GM18498 (cell line): ENCODE measurements at regions not wholly inside any gene's neighbourhood (a gene's known extent, or its start where the extent isn't known, plus 50 kb on each side); places are given as distances from the start of the nearest gene placed in this dataset.

Experiments
- ATAC-seq: cut with Tn5 transposase; IDR thresholded peaks from one replicate; pipeline ENCODE4 v1.9.1; 2021; ENCODE audit warnings: mild to moderate bottlenecking, moderate library complexity; ENCODE audit not compliant: unreplicated experiment

DNA sequence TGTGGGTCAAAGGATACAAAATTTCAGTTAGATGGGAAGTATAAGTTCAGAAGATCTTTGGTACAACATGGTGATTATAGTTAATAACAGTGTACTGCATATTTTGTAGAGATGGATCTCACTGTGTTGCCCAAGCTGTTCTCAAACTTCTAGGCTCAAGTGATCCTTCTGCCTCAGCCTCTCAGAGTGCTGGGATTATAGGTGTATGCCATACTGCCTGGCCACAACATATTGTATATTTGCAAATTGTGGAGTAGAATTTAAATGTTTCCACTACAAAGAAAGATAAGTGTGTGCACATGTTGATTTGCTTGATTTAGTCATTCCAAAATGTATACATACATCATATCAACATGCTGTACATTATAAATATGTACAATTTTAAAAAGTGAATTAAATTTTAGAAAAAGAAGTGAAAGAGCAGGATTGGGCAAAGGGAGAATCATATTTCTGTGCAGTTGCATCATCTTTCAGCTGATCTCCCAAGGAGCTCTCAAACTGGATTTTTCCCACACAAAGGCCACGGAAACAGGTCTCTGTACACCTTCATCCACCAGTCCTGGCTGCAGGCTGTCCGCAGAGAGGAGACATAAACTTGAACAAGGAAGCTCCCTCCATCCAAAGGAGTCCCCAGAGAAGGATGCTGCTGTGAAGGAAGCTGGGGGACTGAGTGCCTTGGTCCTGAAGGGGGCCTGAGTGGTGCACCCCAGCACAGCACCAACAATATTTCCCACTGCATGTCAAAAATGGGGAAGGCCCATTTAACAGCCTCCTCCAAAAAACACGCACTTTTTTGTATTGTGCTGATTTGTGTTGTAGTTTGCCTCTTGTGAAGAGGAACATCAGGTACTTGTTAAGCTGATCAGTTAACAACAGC lies 217.1 kb upstream of the GHITM start:
- no peak for ATAC-seq

DNA sequence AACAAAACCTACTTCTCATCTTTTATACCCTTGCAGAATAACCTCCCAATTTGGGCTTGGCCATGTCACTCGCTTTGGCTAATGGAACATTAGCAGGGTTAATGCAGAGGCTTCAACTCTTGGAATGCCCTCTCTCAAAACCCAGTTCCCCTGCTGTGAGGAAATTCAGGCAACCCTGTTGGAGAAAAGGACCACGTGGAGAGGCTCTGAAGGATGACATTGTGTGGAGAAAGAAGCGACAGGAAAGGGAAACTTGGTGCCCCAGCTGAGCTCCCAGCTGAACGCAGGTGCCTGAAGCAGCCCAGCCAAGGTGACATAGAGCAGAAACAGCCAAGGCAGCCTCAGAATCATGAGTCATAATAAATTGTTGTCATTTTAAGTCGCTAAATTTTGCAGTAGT lies 214.2 kb upstream of the GHITM start:
- ATAC-seq = no peak

DNA sequence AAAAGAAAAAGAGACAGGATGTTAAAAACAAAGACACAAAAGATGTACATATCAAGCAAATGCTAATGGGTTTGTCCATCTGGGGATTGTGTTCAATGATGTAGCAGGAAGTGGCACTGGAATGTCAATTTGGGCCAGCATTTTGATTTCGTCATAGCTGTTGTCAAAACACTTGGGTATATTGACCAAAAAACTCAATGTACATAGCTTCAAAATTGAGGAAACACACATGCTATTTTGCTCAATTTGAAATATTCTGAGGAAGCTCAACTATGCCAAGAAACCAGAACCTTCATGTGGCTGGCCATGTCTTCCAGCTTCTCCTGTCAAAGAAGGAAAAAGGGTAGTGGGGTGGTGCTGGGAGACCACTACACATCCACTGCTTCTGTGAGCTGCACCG lies 212.7 kb upstream of the GHITM start:
- no peak for ATAC-seq

DNA sequence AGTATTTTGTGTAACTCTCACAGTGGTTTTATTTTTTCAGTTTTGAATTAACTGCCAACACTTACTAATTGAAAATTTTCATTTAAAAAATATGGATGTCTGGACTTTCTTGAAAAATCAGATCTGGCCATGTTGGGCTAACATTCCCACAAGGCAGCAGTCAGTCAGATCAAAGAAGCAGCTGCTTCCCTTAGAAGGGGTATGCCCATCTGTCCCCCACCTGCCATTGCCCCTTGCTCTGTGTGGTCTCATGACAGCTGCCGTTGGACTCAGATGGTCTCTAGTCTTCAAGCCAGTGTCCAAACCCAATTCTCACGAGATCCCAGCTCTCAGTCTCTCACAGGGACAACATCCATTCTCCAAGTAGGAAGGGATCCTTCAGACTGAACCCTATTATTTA lies 212.1 kb upstream of the GHITM start:
- no peak for ATAC-seq

DNA sequence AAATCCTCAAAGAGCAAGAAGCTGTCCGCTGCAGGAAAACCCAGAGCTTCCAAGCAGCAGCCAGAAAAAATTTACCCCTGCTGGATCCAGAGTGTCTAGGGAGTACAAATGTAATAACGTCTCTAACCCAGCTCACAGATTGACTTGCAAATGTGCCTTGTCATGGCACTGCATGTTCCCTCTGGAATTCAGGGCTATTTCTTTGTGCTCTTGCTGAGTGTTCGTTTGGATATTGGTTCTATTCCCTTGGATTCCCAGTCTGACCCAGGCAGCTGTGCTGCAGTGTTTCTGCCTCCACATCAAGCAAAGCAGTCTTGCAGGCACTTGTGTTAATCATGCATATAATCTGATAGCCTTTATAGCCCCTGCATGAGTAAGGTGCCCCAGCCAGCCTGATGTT lies 209.9 kb upstream of the GHITM start:
- ATAC-seq = no peak

DNA sequence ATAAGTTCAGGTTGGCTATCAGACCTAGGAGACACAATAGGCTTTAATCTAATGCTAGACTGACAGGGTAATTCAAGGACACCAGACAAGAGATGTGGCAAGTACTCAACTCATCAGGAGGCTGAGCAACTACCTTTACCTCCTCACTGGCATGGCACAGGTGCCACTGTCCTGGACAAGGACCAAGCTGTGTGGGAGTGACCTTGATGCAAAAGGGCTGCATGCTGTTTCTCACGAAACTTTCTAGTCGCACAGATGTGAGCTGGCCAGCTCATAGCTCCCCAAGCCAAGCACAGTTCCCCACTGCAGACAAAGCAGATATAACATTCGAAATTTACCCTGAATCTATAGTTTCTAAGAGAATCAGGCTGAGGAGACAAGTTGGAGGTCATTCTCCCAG lies 207.6 kb upstream of the GHITM start:
- ATAC-seq = no peak

DNA sequence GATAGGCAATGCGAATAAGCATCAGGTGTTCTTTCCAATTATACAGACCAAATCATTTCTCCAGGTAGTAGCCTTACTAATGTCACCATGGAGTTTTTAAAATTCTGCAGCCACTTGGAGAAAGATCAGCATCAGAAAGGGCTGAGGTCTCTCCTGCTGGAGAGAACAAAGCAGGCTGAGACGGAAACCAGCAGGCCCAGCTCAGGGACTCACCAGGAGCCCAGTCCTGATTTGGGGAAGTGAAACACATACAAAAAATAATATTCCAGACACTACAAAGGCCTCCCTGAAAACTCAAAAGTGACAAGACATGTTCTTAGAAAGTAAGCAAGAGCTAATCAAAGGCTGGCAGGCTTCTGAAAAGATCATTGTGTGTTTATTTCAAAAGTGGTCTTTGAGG lies 207.1 kb upstream of the GHITM start:
- no peak for ATAC-seq

DNA sequence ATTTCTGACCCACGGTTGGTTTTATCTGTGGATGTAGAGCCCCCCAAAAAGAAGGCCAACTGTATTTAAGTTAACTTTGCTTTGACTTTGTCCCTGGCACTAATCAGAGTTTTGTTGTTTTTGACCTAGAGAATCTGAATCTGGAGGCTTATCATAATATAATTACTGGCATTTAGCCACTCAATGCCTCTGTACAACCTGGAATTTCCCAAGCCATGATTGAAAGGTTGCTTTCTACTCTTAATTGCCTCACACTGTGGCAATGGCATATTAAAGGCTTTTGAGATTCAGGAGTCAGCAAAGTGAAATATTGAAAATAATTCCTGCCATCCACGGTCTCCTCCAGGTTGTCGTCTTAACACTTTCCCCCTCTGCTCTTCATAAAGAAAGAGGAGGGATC lies 205.2 kb upstream of the GHITM start:
- no peak for ATAC-seq

DNA sequence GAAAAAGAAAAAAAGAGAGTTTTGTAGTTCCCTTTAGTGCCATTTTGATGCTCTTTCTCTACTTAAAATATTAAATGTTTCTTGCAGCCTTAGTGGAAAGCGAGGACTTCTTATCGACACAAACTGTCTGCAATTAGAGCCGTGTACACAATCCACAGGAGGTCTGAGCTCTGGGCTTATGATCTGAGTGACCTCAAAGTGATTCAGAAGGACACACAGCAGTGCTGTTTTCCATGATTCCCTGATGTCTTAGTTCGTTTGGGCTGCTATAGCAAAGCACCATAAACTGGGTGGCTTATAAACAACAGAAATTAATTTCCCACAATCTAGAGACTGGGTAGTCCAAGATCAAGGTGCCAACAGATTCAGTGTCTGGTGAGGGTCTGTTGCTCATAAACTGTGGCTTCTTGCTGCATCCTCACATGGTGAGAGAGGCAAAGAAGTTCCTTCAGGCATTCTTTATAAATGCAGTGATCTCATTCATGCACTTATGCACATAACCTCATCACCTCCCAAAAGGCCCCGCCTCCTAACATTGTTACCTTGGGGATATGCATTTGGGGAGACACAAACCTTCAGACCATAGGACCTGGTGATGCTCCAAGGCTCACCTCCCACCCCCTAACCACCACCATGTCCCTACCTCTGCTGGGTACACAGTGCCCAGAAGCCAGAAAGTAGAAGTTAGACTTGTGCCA lies 204.5 kb upstream of the GHITM start:
- ATAC-seq = no peak

DNA sequence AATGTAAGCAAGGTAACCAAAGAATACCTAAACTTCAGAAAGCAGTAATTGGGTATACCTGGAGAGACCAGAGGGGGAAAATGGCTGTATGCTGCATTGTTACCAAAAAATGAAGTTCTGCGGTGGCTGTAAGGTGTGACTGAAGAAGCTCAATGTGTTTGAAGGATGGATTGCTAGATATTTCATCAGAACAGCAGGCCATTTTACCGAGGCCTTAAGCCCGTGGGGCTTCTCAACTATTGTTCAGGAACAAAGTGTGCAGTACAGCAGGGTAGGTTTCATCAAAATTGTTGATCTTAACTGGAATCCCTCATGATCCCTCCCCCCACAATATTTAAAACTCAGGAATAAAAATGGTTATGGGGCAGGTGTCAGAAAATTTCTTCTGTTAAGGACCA lies 204.0 kb upstream of the GHITM start:
- ATAC-seq = no peak

DNA sequence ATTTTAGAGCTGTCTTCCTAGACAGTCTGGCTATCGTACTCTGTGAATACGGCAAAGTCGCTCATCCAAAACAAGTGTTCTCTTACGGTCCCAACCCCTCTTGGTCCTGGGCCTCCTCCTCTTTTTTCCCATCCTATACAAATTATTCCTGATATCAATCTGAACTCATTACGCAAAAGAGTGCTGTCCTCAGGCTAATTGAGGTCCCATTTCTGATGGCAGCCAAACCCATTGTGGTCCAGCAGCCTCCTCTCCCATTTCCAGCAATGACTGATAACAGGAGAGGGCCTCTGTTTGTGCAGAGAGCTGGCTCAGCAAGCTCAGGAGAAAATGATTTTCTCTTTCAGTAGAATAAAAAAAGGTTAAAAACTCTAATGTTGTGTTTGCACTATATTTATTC lies 203.4 kb upstream of the GHITM start:
- ATAC-seq = no peak

DNA sequence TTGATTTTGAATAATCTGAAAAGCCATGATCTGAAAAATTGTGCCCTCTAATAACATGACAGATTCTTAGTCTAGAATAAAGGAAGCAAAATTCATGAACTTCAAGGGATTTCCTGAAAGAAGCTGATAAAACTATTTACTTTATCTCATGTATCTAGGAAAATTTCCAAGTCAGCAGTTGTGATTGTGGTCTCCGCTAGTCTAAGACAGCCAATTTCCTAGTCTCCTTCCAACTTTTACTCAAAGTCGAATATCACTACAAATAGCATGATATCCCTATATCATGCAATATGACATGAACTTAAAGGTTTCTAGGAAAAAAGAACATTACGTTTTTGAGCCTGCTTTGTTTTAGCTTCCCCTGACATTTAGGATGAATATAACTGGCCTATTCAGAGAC lies 202.1 kb upstream of the GHITM start:
- no peak for ATAC-seq

DNA sequence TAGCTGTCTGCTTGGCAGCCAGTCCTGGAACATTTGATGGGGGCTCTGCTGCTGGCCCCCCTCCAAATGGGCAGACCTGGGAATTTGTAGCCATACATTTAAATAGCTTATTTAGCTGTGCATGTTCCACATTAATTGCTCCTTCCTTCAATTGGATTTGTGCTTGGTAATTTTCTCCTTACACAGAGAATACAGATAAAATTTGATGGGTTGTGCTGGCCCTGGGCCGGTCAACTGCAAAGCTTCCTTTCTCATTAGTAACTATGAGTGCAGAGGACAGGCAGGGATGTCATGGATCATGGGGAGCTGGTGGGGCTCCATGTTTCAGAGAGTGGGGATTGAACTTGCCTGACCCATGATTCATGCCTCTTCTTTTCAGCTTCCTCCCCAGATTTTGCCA lies 201.5 kb upstream of the GHITM start:
- ATAC-seq = no peak

DNA sequence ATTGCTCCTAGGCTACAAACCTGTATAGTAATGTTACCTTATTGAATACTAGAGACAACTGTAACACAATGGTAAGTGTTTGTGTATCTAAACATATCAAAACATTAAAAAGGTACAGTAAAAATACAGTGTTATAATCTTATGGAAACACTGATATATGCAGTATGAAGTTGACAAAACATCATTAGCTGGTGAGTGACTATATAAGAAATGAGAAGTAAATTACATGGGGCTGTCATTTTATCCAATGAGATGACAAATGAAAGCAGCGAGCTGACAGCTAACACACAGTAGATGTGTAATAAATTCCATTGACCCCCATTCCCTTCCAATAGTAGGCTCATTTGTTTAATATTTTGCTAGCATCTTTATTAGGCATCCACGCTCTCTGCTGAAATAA lies 198.1 kb upstream of the GHITM start:
- ATAC-seq = no peak

DNA sequence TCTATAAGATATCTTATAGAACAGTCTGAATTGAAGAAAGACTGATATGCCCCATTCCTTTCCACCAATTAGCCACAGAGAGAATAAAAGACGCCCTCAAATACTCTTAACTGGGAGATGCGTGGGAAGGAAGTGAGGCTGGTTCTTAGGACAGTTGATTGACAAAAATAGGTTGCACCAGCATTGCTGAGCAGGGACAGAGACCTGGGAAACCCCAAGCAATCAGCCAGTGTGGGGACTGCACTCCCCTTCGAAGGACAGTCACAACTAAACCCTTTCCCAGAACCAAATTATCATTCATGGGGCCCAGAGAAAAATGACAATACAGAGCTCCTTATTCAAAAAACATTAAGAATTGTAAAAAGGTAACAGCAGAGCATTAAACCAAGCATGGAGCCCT lies 196.9 kb upstream of the GHITM start:
- ATAC-seq = no peak

DNA sequence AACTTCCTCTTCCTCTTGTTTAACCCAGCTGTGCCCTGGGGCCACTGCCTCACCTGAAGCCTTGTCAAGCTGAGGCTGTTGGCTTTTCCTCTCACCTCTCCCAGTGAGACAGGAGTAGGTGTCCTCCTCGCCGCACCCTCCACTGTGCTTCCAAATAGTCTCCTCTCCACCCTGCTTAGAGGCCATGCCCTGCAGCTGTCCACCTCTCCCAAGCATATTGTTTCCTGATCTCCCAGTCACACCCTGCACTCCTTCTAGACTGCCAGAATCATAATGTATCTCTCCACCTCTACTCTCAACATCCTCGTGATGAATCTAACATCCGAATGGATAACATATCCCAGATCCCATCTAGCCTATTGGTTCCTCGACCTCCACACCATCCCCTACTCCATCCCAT lies 196.3 kb upstream of the GHITM start:
- ATAC-seq = no peak

DNA sequence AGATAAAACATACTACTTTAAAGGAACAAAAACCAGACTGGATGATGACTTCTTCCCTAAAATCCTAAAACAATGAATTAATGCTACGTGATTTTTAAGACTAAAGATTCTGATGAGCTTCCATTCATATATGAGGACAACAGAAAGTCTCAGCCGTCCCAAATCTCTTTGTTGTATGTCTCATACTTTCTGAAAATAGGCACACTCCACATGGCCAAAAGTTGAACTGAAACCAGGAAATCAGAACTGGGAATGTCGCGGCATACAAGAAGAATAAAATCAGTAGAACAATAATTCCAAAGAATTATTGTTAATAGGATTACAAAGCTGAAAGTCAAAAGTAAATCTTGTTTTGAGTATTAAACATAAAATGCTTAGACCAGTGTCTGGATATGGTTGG lies 195.4 kb upstream of the GHITM start:
- no peak for ATAC-seq

DNA sequence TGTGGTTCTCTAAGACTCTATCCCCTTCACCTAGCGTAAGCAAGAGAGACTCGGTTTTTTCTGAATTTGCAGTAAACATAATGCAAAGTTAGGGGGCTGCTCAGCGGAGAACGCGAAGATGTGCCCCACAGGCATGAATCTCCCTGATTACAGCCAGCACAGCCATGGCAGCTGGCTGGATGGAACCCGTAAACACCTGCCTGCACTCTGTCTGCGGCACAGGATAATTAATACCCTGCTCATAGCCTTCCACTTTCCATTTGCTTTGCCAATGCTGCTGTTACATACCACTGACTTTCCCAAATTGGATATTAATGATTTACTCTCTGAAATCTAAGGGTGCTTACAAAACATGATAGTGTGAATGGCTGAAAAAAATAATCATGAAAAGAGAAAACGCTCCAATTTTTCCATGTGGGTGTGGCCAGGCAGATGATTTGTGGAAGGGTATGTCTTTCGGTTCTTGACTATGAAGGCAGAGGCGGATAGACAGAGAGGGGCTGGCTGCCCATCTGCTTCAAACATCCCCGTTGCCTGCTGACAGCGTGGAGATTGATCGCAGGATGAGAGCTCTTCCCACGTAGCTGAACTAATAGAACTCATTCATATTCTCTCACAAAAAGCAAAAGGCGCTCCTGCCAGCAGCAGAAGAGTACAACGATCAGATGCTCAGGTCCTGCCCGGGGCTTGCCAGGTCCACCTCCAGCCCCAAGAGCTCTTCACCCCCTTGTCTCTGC lies 193.2 kb upstream of the GHITM start:
- ATAC-seq = no peak

DNA sequence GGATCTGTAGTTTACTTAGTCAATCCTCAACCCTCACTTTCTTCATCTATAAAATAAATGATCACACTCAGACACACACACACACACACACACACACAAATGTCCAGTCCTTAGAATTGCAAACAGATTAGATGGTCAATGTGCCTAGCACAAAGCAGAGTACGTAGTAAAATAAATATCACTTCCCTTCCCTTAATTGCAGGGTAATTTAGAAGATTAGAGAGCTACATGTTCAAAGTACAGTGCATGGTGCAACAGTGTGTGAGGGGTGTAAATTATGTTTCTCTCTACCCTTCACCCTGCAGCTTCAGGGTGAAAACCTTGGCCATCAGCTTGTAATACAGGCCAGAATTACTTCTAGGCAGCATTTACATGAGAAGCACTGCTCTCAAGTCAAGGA lies 187.0 kb upstream of the GHITM start:
- no peak for ATAC-seq

DNA sequence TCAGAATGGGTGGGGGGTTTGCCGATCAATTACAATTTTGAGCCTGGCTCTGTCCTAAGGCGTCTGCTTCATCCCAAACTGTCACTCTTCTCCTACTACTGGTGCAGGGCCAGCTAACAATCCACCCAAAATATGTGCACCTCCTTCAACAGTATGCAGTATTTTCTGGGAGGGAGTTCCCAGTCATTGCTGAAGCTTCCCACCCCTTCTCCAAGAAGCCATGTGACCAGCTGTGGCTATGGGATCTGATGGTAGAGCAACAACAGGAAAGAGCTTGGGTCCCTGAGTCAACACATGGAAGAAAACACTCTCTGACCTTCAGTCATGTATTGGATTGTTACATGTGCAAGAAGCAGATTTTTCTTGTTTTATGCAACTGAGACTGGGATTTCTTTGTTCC lies 185.7 kb upstream of the GHITM start:
- no peak for ATAC-seq

DNA sequence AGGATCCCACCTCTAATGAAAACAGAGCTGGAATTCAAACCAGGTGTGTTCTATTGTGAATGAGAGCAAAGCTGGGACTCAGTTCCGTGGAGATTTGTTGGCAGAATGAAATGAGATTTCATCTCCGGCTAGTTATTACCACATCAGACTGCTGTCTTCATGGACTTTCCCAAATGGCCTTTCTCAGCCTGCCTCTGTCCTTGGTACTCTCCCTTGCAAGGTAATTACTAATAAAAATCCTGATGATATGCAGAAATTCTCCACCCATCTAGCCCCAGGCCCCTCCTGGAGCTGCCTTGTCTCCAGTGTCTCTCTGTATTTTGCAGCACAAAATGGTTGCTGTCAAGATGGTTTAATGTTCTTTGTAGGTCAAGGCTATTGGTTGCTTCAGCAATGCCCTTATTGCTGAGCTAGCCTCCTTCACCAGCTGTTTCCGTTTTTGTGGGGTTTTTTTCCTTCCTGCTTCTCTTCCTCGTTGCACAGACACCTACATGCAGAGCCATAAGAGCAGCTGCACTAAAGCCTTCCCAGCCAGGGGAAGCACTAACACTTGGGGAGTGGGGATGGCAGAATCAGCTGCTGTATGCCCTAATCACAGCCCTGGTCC lies 185.0 kb upstream of the GHITM start:
- no peak for ATAC-seq

DNA sequence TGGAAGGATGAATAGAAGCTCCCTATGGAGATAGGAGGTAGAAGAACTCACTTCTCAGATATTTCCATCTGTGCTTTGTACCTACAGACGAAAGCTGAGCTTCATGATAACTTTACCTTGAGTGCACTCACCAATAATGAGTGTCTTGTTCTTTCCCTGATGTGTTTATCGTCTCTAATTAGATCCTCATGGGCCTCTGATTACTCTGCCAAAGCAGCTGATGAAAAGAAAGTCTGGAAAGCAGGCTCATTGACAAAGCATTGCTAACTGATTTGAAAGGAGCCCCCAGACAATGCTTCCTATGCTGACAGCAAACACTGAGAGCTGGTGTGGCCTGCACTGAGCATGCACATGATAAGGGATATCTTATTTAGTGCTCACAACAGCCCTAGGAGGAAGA lies 183.9 kb upstream of the GHITM start:
- no peak for ATAC-seq
